ENCODE measurements at regions not wholly inside any gene's neighbourhood (a gene's known extent, or its start where the extent isn't known, plus 50 kb on each side); places are given as distances from the start of the nearest gene placed in this dataset.

- no CpG with 5 or more reads among the region's 4 CpGs for WGBS, 2 experiments (ENCODE audit: extremely low coverage in 2 of 2, insufficient read length in 1 of 2)
- no peaks in the 10 kb centered on the region for H3K36me3 ChIP-seq (ENCODE audit: control insufficient read depth, insufficient read depth, low read length)
- dilution Hi-C loops (cut with HindIII; ENCODE audit: low sequenced_read_pairs, unreplicated experiment) (no loop called here), intact Hi-C loops (cut with micrococcal nuclease) (no loop called here), in situ Hi-C loops (cut with MboI; ENCODE audit: low sequenced_read_pairs) (no loop called here)
- no TSS peak for BruUV-seq (replicated peaks)
- no peak for DNase-seq
- H3K4me3 ChIP-seq (ENCODE audit: insufficient read depth, low read depth, low read length), result no peak overlapping the region
- H4K5ac ChIP-seq (ENCODE audit: low read depth, low read length), result no peak overlapping the region
- no peak overlapping the region for H4K8ac ChIP-seq (ENCODE audit: low read depth in 2 of 2, low read length in 2 of 2)
- H3K9ac ChIP-seq (ENCODE audit: low read depth, low read length), result no peak overlapping the region
- no peak overlapping the region for H3K4me2 ChIP-seq (ENCODE audit: low read depth, low read length)
- no peaks in the 10 kb centered on the region for H3K79me1 ChIP-seq (ENCODE audit: low read depth in 1 of 2, low read length in 2 of 2)
- H3K23ac ChIP-seq (ENCODE audit: low read depth, low read length), result no peak overlapping the region
- no peak for ATAC-seq (ENCODE audit: low read depth)
- H3K14ac ChIP-seq (replicated peaks; ENCODE audit: low read depth, low read length), result no peak overlapping the region
- no peak overlapping the region for H4K91ac ChIP-seq (ENCODE audit: insufficient read depth, low read depth, low read length)
- H3K9me3 ChIP-seq (ENCODE audit: control insufficient read depth, insufficient read depth, low read length), result peaks cover 3% of the 10 kb centered on the region; the same call in 1 of the 2 replicates
- no peak overlapping the region for H3K18ac ChIP-seq (ENCODE audit: low read depth, low read length)
- H4K20me1 ChIP-seq (ENCODE audit: insufficient read depth, low read length), result no peaks in the 10 kb centered on the region
- no peak overlapping the region for H2AK9ac ChIP-seq (replicated peaks; ENCODE audit: low read depth, low read length, poor library complexity)
- CTCF ChIA-PET, result no interaction called here
- no peak for TF ChIP-seq FOS (IDR thresholded peaks at IDR 0.05; ENCODE audit: low read depth, low read length)
- no peak for TF ChIP-seq RCOR1 (IDR thresholded peaks at IDR 0.05; ENCODE audit: insufficient replicate concordance, low read length)
- no peak for TF ChIP-seq RFX5 (IDR thresholded peaks at IDR 0.05; ENCODE audit: low read depth, low read length)
- TF ChIP-seq CHD1 (IDR thresholded peaks at IDR 0.05; ENCODE audit: low read depth, low read length), result no peak
- TF ChIP-seq CTCF (conservative IDR thresholded peaks at IDR 0.05; ENCODE audit: low read depth, low read length), result no peak
- no peak for TF ChIP-seq NFE2L2 (IDR thresholded peaks at IDR 0.05; ENCODE audit: low read depth, low read length)
- no peak for TF ChIP-seq BHLHE40 (IDR thresholded peaks at IDR 0.05; ENCODE audit: low read depth, low read length)
- TF ChIP-seq MAZ (IDR thresholded peaks at IDR 0.05; ENCODE audit: borderline replicate concordance, low read depth, low read length), result no peak
- no peak for TF ChIP-seq RAD21 (IDR thresholded peaks at IDR 0.05; ENCODE audit: low read length)
- no peak for TF ChIP-seq ELK1 (IDR thresholded peaks at IDR 0.05; ENCODE audit: borderline replicate concordance, low read depth, low read length)
- no peak for TF ChIP-seq MXI1 (IDR thresholded peaks at IDR 0.05; ENCODE audit: borderline replicate concordance, low read depth, low read length)
- no peak for TF ChIP-seq SMC3 (IDR thresholded peaks at IDR 0.05; ENCODE audit: low read depth, low read length)
- TF ChIP-seq CEBPB (IDR thresholded peaks at IDR 0.05; ENCODE audit: low read depth, low read length), result no peak
- no peak for TF ChIP-seq MAFK (IDR thresholded peaks at IDR 0.05; ENCODE audit: low read depth, low read length)
- TF ChIP-seq USF2 (IDR thresholded peaks at IDR 0.05; ENCODE audit: low read depth, low read length), result no peak
- no peak for TF ChIP-seq POLR2A (IDR thresholded peaks at IDR 0.05; ENCODE audit: low read depth, low read length)
- H2BK120ac ChIP-seq (ENCODE audit: low read depth, low read length), result no peak overlapping the region
- H3K27ac ChIP-seq (ENCODE audit: insufficient read depth, low read length), result no peak overlapping the region
- no peaks in the 10 kb centered on the region for H3K4me1 ChIP-seq (ENCODE audit: control insufficient read depth, insufficient read depth, low read length)
- no peak overlapping the region for H2BK15ac ChIP-seq (ENCODE audit: low read depth, low read length)
- H2BK20ac ChIP-seq (ENCODE audit: low read depth, low read length), result no peak overlapping the region
- H3K56ac ChIP-seq (ENCODE audit: extremely low read depth, insufficient read depth, low read length), result no peak overlapping the region
- no peak overlapping the region for H2AK5ac ChIP-seq (ENCODE audit: low read depth, low read length)
- no peak overlapping the region for H2AFZ ChIP-seq (replicated peaks; ENCODE audit: low read length, poor library complexity)
- no peak overlapping the region for H3K4ac ChIP-seq (ENCODE audit: low read depth, low read length)
- H3K27me3 ChIP-seq (ENCODE audit: control insufficient read depth, insufficient read depth, low read length), result no peaks in the 10 kb centered on the region
- no peak overlapping the region for H2BK5ac ChIP-seq (ENCODE audit: low read depth, low read length, poor library complexity, severe bottlenecking)
- POLR2A ChIA-PET (ENCODE audit: unreplicated experiment), result no interaction called here
- H3K9me1 ChIP-seq (ENCODE audit: insufficient read depth, low read length), result no peaks in the 10 kb centered on the region
Observed at GRCh38 chr7:69518705-69519077, 79.6 kb upstream of the AUTS2 start.

Measured in IMR-90 (cell line).